22Rv1 (cell line): ENCODE measurements at regions not wholly inside any gene's neighbourhood (a gene's known extent, or its start where the extent isn't known, plus 50 kb on each side); places are given as distances from the start of the nearest gene placed in this dataset.

ENCODE experiments used
- ZFX ChIP-seq: fragments of 450-650 bp; IDR thresholded peaks from 2 replicates; pipeline ENCODE4 v1.6.1; 2017; ENCODE audit warnings: antibody characterized with exemption, borderline replicate concordance
- TF ChIP-seq, protein P1 (sequence below): fragments of 450-650 bp; IDR thresholded peaks from 2 replicates; pipeline ENCODE4 v1.5.1; 2017; ENCODE audit warnings: mild to moderate bottlenecking

DNA sequence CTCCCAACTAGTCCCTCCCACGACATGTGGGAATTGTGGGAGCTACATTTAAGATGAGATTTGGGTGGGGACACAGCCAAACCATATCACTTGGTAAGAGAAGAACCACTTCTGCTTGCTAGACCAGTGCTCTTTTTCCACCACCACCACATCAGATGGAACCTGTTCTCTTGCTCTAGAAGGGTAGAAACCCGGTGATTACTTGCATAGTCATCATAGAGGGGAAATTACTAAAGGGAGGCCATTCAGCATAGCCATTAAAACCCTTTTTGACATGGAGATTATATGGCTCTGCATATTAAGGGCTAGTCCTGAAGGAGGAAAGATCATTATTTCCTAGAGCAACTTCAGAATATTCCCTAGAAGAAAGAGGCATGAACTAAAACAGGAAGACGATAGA is 1188.0 kb downstream of the CDH11 start:
- TF ChIP-seq, protein P1, sequence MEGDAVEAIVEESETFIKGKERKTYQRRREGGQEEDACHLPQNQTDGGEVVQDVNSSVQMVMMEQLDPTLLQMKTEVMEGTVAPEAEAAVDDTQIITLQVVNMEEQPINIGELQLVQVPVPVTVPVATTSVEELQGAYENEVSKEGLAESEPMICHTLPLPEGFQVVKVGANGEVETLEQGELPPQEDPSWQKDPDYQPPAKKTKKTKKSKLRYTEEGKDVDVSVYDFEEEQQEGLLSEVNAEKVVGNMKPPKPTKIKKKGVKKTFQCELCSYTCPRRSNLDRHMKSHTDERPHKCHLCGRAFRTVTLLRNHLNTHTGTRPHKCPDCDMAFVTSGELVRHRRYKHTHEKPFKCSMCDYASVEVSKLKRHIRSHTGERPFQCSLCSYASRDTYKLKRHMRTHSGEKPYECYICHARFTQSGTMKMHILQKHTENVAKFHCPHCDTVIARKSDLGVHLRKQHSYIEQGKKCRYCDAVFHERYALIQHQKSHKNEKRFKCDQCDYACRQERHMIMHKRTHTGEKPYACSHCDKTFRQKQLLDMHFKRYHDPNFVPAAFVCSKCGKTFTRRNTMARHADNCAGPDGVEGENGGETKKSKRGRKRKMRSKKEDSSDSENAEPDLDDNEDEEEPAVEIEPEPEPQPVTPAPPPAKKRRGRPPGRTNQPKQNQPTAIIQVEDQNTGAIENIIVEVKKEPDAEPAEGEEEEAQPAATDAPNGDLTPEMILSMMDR: no peak
- no peak for TF ChIP-seq ZFX
